PC-9 (cell line): ENCODE measurements at regions not wholly inside any gene's neighbourhood (a gene's known extent, or its start where the extent isn't known, plus 50 kb on each side); places are given as distances from the start of the nearest gene placed in this dataset.

Experiments used
- BruUV-seq: library from RNA; stranded (reverse); fragments of 400-500 nt; replicated peaks from 2 replicates; lab custom pipeline; 2021; lab: Mats Ljungman, UMichigan
- CTCF ChIA-PET: fragments of 300-600 bp; sonication (Branson Sonifier 250); formaldehyde crosslinking; loops from one replicate; lab custom pipeline; 2022; ENCODE audit warnings: antibody characterized with exemption; lab: Charles Lee
- POLR2A ChIA-PET: fragments of 300-600 bp; sonication (Branson Sonifier 250); formaldehyde crosslinking; loops from one replicate; lab custom pipeline; 2022; ENCODE audit warnings: antibody characterized with exemption; ENCODE audit not compliant: unreplicated experiment; lab: Charles Lee
- DNase-seq, 2 experiments: peaks; one replicate each; pipeline versions ENCODE4 v3.0.0 to v3.0.0-alpha.2; 2015 to 2022; ENCODE audit warnings: mixed read lengths in 1 of 2
- H2AFZ ChIP-seq: fragments of 200-600 bp; sonication (generic); 2 replicates; pipeline ENCODE4 v1.8.1; 2017; ENCODE audit warnings: antibody characterized with exemption
- H3F3A ChIP-seq: fragments of 200-600 bp; sonication (generic); 2 replicates; pipeline ENCODE4 v1.8.1; 2017; ENCODE audit warnings: antibody characterized with exemption, mild to moderate bottlenecking, low read depth; ENCODE audit not compliant: insufficient read depth
- H3K27ac ChIP-seq: fragments of 200-600 bp; sonication (generic); 2 replicates; pipeline ENCODE4 v1.6.1; 2016; ENCODE audit warnings: mixed run types
- H3K27me3 ChIP-seq: fragments of 200-600 bp; sonication (generic); 2 replicates; pipeline ENCODE4 v1.6.1; 2016; ENCODE audit warnings: low read depth, mixed run types; ENCODE audit not compliant: insufficient read depth
- H3K36me3 ChIP-seq: fragments of 200-600 bp; sonication (generic); 2 replicates; pipeline ENCODE4 v1.6.1; 2016; ENCODE audit warnings: low read depth, mixed run types
- H3K4me1 ChIP-seq: fragments of 200-600 bp; sonication (generic); replicated peaks from 2 replicates; pipeline ENCODE4 v1.6.1; 2016; ENCODE audit warnings: mixed run types; ENCODE audit not compliant: insufficient read depth
- H3K4me2 ChIP-seq: fragments of 200-600 bp; sonication (generic); 2 replicates; pipeline ENCODE4 v1.6.1; 2017; ENCODE audit warnings: mixed run types
- H3K4me3 ChIP-seq: fragments of 200-600 bp; sonication (generic); 2 replicates; pipeline ENCODE4 v1.6.1; 2016; ENCODE audit warnings: mixed run types
- H3K79me2 ChIP-seq: fragments of 200-600 bp; sonication (generic); 2 replicates; pipeline ENCODE4 v1.6.1; 2017; ENCODE audit warnings: low read depth, mixed run types
- H3K9me2 ChIP-seq: fragments of 200-600 bp; sonication (generic); 2 replicates; pipeline ENCODE4 v1.8.1; 2017; ENCODE audit warnings: mild to moderate bottlenecking; ENCODE audit not compliant: insufficient read depth
- H3K9me3 ChIP-seq: fragments of 200-600 bp; sonication (generic); 2 replicates; pipeline ENCODE4 v1.8.1; 2016; ENCODE audit warnings: low read depth; ENCODE audit not compliant: insufficient read depth
- H4K20me1 ChIP-seq: fragments of 200-600 bp; sonication (generic); 2 replicates; pipeline ENCODE4 v1.8.1; 2017; ENCODE audit not compliant: insufficient read depth
- EZH2 ChIP-seq: fragments of 200-600 bp; sonication (generic); IDR thresholded peaks from 2 replicates; pipeline ENCODE4 v1.8.0; 2017; ENCODE audit warnings: antibody characterized with exemption, low read depth
- intact Hi-C: fragments of 100-400 bp; cut with micrococcal nuclease; formaldehyde crosslinking; loops from one replicate; pipeline ENCODE4 v1.10.0; 2022; ENCODE audit not compliant: unreplicated experiment
- TF ChIP-seq, protein P1 (sequence below): fragments of 200-600 bp; sonication (generic); conservative IDR thresholded peaks from 2 replicates; pipeline ENCODE4 v1.6.1; 2017; ENCODE audit warnings: mixed run types, antibody characterized with exemption, mild to moderate bottlenecking, moderate library complexity

DNA sequence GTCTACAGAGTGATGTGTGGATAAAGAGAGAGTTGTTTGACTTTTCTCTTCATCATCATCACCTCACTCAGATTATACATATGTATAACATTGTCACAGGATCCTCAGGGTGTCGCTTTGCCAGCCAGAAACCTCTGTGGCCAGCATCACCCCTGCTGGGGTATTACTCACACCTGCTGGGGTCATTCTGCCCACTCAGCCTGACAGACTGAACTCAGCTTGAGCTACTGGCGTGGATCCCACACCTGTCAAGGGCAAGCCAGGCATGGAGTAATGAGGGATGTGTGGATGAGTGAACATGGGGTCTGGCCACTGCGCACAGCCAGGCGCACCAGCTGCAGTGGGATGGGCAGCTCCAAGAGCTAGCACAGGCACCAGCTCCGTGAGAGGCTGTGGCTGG is 870.6 kb downstream of the CBLN2 start:
- Histone ChIP-seq H3K4me2 (no peak overlapping the region), H3K4me1 (no peaks in the 10 kb centered on the region), H3K9me3 (no peaks in the 10 kb centered on the region), H3K79me2 (no peaks in the 10 kb centered on the region), H3K36me3 (no peaks in the 10 kb centered on the region), H3F3A (no peaks in the 10 kb centered on the region), H3K27me3 (no peaks in the 10 kb centered on the region), H4K20me1 (no peaks in the 10 kb centered on the region), H3K4me3 (no peak overlapping the region), H3K9me2 (no peaks in the 10 kb centered on the region), H3K27ac (no peak overlapping the region), H2AFZ (no peak overlapping the region)
- POLR2A ChIA-PET, result no interaction called here
- CTCF ChIA-PET, result no interaction called here
- TF ChIP-seq, protein P1, sequence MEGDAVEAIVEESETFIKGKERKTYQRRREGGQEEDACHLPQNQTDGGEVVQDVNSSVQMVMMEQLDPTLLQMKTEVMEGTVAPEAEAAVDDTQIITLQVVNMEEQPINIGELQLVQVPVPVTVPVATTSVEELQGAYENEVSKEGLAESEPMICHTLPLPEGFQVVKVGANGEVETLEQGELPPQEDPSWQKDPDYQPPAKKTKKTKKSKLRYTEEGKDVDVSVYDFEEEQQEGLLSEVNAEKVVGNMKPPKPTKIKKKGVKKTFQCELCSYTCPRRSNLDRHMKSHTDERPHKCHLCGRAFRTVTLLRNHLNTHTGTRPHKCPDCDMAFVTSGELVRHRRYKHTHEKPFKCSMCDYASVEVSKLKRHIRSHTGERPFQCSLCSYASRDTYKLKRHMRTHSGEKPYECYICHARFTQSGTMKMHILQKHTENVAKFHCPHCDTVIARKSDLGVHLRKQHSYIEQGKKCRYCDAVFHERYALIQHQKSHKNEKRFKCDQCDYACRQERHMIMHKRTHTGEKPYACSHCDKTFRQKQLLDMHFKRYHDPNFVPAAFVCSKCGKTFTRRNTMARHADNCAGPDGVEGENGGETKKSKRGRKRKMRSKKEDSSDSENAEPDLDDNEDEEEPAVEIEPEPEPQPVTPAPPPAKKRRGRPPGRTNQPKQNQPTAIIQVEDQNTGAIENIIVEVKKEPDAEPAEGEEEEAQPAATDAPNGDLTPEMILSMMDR, result no peak
- TF ChIP-seq EZH2, result no peak
- no TSS peak for BruUV-seq
- DNase-seq, result no peak
- intact Hi-C loops, result no loop called here

DNA sequence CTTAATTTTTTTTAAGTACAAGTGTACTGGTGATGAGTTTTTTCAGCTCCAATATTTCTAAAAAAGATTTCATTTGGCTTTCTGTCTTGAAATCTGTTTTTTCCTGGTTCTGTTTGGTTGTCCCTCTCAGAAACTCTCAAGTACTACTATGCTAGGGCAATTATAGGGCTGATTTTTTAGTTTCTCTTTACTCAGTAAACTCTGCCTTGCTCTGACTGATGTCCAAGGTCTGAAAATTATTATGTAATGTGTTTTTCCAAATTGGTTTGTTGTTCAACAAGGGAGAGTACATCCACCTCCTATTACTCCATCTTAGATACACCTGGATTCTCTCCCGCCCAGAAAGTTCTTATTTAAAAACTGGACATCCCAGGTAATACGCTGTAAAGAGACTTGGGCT is 877.7 kb downstream of the CBLN2 start:
- Histone ChIP-seq H3K9me3 (no peaks in the 10 kb centered on the region), H3K4me2 (no peak overlapping the region), H3K27me3 (no peaks in the 10 kb centered on the region), H4K20me1 (no peaks in the 10 kb centered on the region), H3K9me2 (no peaks in the 10 kb centered on the region), H3K4me3 (no peak overlapping the region), H3F3A (no peaks in the 10 kb centered on the region), H3K79me2 (no peaks in the 10 kb centered on the region), H3K36me3 (no peaks in the 10 kb centered on the region), H3K4me1 (no peaks in the 10 kb centered on the region), H2AFZ (no peak overlapping the region), H3K27ac (no peak overlapping the region)
- POLR2A ChIA-PET, result no interaction called here
- no peak for DNase-seq
- intact Hi-C loops, result no loop called here
- CTCF ChIA-PET, result no interaction called here
- no peak for TF ChIP-seq EZH2
- no TSS peak for BruUV-seq

DNA sequence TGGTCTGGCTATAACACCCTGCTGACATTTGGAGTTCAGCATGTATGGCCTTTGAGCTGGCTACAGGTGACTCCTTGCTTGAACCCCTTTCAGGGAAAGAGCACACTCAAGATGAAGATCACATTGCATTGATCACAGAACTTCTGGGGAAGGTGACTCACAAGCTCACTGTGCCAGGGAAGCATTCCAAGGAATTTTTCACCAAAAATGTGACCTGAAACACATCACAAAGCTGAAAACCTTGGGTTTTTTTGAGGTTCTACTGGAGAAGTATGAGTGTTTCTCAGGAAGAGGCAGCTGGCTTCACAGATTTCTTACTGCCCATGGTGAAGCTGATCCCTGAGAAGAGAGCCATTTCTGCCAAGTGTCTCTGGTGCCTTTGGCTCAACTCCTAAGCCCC is 879.0 kb downstream of the CBLN2 start:
- H3K9me3 ChIP-seq, result no peaks in the 10 kb centered on the region
- H3K4me1 ChIP-seq, result no peaks in the 10 kb centered on the region
- H3K36me3 ChIP-seq, result no peaks in the 10 kb centered on the region
- TF ChIP-seq EZH2, result no peak
- TF ChIP-seq, protein P1, result no peak
- H3K79me2 ChIP-seq, result no peaks in the 10 kb centered on the region
- ChIA-PET POLR2A (no interaction called here), CTCF (no interaction called here)
- no peak for DNase-seq
- no peaks in the 10 kb centered on the region for H3F3A ChIP-seq
- H3K4me3 ChIP-seq, result no peak overlapping the region
- intact Hi-C loops, result no loop called here
- no peaks in the 10 kb centered on the region for H3K27me3 ChIP-seq
- BruUV-seq, result no TSS peak
- H4K20me1 ChIP-seq, result no peaks in the 10 kb centered on the region
- H3K27ac ChIP-seq, result no peak overlapping the region
- H3K9me2 ChIP-seq, result no peaks in the 10 kb centered on the region
- no peak overlapping the region for H3K4me2 ChIP-seq
- H2AFZ ChIP-seq, result no peak overlapping the region

DNA sequence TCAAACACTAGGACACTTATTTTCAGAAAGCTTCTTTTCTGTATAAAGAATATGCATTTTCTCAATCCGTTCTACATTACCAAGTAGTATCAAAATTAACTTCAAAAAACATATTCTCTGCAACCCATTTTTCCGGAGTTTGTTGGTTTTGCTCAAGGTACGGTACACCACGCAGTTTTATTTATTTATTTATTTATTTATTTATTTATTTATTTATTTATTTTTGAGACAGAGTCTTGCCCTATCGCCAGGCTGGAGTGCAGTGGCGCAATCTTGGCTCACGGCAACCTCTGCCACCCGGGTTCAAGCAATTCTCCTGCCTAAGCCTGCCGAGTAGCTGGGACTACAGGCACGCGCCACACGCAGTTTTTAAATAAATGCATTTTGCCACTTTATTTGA is 900.3 kb downstream of the CBLN2 start:
- no TSS peak for BruUV-seq
- no peak overlapping the region for H3K4me3 ChIP-seq
- ChIA-PET POLR2A (no interaction called here), CTCF (no interaction called here)
- DNase-seq, result no peak
- no peak overlapping the region for H3K27ac ChIP-seq
- intact Hi-C loops, result no loop called here
- H3K9me2 ChIP-seq, result no peaks in the 10 kb centered on the region
- no peaks in the 10 kb centered on the region for H3K36me3 ChIP-seq
- TF ChIP-seq, protein P1, result no peak
- TF ChIP-seq EZH2, result no peak
- no peaks in the 10 kb centered on the region for H3K27me3 ChIP-seq
- H3K9me3 ChIP-seq, result no peaks in the 10 kb centered on the region
- H3F3A ChIP-seq, result no peaks in the 10 kb centered on the region
- H3K4me2 ChIP-seq, result no peak overlapping the region
- no peak overlapping the region for H2AFZ ChIP-seq
- H3K4me1 ChIP-seq, result no peaks in the 10 kb centered on the region
- H4K20me1 ChIP-seq, result no peaks in the 10 kb centered on the region
- no peaks in the 10 kb centered on the region for H3K79me2 ChIP-seq
